ENCODE measurements at regions not wholly inside any gene's neighbourhood (a gene's known extent, or its start where the extent isn't known, plus 50 kb on each side); places are given as distances from the start of the nearest gene placed in this dataset.

DNA sequence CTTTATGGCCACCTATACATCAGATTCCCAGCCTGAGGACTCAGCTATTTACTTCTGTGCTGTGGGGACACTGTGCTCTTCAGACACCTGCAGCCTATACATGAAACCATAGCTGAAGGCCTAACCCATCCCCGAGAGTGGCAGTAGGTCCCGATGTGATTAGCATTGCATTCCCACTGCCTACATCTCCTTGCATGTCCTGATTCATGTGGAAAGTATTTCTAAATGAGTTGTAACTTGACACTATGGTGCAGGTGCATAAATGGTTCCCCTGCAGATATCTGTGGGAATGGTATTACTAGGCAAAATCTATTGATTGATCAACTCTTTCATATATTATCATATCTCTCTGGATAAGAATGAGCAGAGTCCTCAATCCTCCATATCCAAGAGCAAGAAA, 433.5 kb downstream of the DAD1 start:
- no peak overlapping the region for H3K27ac ChIP-seq
- TF ChIP-seq, protein P1, sequence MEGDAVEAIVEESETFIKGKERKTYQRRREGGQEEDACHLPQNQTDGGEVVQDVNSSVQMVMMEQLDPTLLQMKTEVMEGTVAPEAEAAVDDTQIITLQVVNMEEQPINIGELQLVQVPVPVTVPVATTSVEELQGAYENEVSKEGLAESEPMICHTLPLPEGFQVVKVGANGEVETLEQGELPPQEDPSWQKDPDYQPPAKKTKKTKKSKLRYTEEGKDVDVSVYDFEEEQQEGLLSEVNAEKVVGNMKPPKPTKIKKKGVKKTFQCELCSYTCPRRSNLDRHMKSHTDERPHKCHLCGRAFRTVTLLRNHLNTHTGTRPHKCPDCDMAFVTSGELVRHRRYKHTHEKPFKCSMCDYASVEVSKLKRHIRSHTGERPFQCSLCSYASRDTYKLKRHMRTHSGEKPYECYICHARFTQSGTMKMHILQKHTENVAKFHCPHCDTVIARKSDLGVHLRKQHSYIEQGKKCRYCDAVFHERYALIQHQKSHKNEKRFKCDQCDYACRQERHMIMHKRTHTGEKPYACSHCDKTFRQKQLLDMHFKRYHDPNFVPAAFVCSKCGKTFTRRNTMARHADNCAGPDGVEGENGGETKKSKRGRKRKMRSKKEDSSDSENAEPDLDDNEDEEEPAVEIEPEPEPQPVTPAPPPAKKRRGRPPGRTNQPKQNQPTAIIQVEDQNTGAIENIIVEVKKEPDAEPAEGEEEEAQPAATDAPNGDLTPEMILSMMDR (conservative IDR thresholded peaks at IDR 0.05), result no peak
- no peak for TF ChIP-seq ZFX (IDR thresholded peaks at IDR 0.05)

DNA sequence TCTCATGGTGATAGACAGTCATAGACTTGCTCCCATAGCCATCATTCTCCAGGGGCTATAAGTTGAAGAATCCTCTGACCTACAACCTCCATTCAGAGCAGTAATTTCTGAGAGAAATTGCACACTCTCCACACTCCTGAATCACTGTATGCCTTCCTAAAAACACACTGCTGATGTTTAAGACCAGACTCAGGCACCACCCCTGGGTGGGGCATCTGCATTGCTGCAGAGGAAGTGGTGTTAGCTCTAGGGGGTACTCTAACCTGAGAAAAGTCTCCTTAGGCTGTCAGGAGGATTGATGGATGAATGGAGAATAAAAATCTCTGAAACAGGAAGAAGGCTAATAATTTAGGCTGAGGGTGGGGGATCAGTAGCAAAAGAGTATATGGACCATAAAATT, 436.1 kb downstream of the DAD1 start:
- H3K27ac ChIP-seq, result no peak overlapping the region
- TF ChIP-seq, protein P1 (conservative IDR thresholded peaks at IDR 0.05), result no peak
- TF ChIP-seq ZFX (IDR thresholded peaks at IDR 0.05), result no peak

DNA sequence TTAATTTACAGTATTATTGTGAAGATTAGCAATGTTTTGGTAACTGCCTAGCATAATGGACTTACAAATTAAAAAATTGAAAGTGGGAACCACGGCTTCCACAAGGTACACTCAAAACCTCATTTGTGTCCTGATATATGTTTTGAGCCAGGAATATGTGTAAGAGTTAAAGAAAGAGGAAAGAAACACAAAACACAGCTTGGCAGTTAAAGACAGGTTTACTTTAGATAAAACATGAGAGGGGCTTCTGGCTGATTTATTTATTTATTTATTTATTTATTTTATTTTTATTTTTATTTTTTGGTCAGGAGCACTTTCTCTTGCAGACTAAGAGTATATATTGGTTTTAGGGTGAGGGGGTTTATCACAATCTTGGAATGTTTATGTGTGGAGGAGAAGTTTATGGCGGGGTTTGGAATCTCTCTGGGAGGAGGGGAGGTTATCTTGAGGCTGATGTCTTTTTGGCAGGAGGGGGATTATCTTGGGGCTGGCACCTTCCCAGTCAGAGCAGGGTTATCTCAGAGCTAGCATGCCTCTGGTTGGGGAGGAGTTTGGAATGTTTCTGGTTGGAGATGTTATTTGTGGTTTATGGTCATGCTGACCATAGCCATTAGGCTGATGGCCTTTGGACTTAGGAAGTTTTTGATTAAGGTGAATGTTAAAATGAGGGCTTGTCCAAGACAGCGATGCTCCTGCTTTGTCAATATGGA, 436.7 kb downstream of the DAD1 start:
- TF ChIP-seq, protein P1 (conservative IDR thresholded peaks at IDR 0.05), result no peak
- TF ChIP-seq ZFX (IDR thresholded peaks at IDR 0.05), result no peak
- H3K27ac ChIP-seq, result no peak overlapping the region

DNA sequence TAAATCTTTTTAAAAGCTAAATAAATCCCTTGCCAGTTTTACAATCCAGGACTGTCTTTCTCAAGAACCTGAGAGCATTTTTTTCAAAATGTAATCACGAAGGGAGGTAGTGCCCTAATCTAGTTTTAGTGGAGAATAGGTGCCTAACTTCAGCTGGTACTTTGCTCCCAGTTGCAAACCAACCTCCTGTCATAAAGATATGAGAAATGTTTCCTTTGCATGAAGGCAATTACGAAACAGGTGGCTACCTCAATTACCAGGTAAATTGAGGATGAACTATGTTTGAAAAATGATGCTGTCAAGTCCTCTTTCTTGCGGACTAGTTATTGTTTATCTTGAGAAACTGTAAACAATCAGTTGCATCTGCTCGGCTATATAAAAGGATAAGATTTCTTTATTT, 437.9 kb downstream of the DAD1 start:
- no peak overlapping the region for H3K27ac ChIP-seq
- no peak for TF ChIP-seq ZFX (IDR thresholded peaks at IDR 0.05)
- TF ChIP-seq, protein P1 (conservative IDR thresholded peaks at IDR 0.05), result no peak

DNA sequence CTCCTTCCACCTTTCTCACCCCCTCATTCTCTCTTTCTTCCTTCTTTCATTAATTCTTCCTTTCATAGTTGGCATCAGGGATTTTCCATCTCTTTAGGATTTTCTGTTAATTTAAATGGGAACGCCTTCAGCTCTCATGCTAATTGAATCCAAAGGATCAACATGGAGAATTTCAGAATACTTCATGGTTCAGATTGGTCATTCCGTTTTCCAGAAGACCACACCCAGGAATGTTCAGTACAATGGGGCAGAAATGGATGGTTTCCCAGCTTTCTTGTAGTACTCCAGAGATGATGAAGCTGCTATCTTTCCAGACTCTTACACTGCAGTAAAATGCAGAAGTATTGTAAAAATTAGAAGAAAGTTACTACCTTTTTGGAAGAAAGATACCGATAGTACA, 440.0 kb downstream of the DAD1 start:
- TF ChIP-seq ZFX (IDR thresholded peaks at IDR 0.05), result no peak
- TF ChIP-seq, protein P1 (conservative IDR thresholded peaks at IDR 0.05), result no peak
- H3K27ac ChIP-seq, result no peak overlapping the region

DNA sequence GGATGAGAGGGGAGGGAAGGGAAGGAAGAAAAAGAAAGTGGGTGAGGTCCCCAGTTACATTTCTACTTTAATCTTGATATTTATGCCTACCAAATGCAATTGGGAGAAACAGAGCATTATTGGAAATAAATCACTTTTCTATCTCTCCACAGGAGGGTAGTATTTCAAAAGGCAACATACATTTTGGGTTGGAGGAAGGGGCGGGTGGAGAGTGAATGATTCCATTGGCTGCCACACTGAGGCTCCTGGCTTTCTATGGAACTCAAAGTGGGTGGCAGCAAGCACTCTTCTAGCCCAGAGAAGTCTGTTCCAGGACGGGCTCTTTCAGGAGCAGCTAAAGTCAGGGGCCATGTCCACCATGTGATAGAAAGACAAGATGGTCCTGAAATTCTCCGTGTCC, 441.3 kb downstream of the DAD1 start:
- no peak overlapping the region for H3K27ac ChIP-seq
- TF ChIP-seq, protein P1 (conservative IDR thresholded peaks at IDR 0.05), result peak; percentile 19; the same call in 1 of the 2 replicates
- no peak for TF ChIP-seq ZFX (IDR thresholded peaks at IDR 0.05)

DNA sequence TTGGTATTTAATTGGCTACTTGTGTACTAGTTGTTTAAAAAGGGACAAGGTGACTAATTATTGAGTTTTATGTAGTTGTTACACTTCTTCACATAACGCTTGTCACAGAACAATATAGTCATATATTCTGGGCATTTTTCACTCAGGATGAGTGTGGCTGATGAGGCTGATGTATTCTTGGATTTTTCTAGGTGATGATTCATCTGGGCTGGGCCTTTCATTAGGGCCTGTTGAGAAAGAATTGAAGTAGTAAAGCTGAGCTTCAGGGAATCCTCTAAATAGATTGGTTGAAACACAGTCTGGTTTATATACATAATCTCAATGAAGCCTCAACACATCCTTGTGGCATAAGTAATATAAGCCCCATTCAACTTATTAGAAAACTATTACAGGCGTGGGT, 445.7 kb downstream of the DAD1 start:
- TF ChIP-seq, protein P1 (conservative IDR thresholded peaks at IDR 0.05), result no peak
- TF ChIP-seq ZFX (IDR thresholded peaks at IDR 0.05), result no peak
- no peak overlapping the region for H3K27ac ChIP-seq

Data from C4-2B (cell line).